T-helper 1 cell (primary cell): ENCODE measurements at regions not wholly inside any gene's neighbourhood (a gene's known extent, or its start where the extent isn't known, plus 50 kb on each side); places are given as distances from the start of the nearest gene placed in this dataset.
"Not testable (repeated sequence)": the region's sequence is repeated elsewhere in the genome, so short reads cannot be mapped to it uniquely, and the experiment has no call there.

Experiments
- DNase-seq, 5 donors: peaks; one replicate each; pipeline ENCODE4 v3.0.0-alpha.2; 2012 to 2020

- DNase-seq = no peak
Measured at GRCh38 chr3:153448151-153448829, 286.3 kb downstream of the RAP2B start.

GRCh38 chr3:153456833-153457545 is 295.0 kb downstream of the RAP2B start:
- no peak for DNase-seq

DNA sequence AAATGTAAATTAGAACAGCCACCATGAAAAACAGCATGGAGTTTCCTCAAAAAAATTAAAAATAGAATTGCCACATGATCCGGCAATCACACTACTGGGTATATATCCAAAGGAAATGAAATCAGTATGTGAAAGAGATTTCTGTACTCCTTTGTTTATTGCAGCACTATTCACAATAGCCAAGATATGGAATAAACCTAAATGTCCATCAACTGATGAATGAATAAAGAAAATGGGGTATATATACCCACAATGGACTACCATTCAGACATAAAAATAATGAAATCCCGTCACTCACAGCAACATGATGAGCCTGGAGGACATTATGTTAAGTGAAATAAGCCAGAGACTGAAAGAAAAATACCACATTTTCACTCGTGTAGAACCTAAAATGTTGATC is 296.9 kb downstream of the RAP2B start:
- no peak for DNase-seq

DNA sequence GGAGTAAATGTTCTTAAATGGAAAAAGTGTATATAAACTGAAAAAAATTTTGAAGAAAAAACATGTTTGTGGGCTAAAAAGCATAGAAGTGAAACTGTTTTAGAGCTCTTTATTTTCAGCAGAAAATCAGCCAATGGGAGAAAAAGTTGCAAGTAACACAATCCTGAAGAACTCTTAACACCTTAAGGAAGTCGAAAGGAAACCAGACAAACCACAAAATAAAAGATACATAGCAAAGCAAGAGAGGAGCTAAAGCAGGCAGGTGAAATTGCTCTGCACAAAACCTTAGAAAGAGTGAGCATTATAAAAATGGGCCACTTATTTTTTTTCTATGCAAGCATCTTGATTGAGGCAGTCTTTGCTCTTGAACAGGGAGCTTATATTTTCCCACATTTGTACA is 300.5 kb downstream of the RAP2B start:
- DNase-seq = no peak

GRCh38 chr3:153463895-153464294 is 301.9 kb downstream of the RAP2B start:
- no peak for DNase-seq

DNA sequence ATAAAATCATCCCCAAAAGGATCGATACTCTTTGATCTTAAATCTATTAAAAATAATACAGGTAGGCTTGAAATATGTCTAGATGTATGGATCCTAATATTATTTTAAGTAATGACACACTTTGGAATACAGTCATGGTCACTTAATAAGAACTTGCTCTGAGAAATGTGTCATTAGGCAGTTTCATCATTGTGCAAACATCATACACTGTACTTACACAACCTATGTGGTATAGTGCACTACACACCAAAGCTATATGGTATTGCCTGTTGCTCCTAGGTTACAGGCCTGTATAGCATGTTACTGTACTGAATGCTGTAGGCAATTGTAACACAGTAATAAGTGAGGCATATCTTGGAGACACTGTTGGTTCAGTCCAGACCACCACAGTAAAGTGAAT is 307.1 kb downstream of the RAP2B start:
- no peak for DNase-seq

DNA sequence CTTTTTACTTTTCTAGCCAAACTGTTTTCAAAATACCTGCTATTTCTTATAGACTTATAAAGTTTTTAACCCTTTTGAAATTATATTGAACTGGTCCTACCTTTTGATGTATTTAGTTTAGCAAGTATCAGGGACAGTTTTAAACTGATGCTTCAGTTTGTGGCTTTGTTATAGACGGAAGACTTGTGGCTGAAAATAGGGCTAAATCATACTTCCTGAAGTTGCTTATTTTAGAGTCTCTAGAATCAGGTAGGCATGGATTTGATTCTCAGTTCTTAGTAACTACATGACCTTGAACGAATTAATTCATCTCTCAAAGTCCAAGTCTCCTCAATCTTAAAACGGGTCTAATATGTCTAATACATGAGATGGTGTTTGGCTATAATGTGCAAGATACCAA is 322.8 kb downstream of the RAP2B start:
- peak in 1 of 5 donors; percentile 25 for DNase-seq

- DNase-seq = no peak
Measured at GRCh38 chr3:153495422-153495821, 333.4 kb downstream of the RAP2B start.

DNA sequence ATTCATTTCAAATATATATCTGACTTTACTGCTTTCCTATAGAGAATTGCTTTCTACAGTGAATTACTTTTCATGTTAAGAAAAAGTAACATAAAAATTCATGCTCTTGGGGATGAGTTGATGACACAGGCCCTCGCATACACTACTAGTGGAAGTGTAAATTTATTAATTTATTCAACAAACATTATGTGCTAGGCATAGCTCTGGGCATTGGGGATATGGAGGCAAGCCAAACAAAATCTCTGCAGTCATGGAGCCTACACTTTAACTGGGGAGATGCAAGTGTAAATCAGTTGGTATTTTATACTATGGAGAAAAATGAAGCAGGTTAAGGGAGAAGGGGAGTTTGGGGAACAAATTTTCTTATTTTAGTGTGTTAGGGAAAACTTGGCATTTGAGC is 340.7 kb downstream of the RAP2B start:
- DNase-seq = no peak

- DNase-seq = no peak
Measured at GRCh38 chr3:153503873-153504272, 341.8 kb downstream of the RAP2B start.

- DNase-seq = not testable (repeated sequence)
Measured at GRCh38 chr3:153506205-153506604, 344.2 kb downstream of the RAP2B start.

DNA sequence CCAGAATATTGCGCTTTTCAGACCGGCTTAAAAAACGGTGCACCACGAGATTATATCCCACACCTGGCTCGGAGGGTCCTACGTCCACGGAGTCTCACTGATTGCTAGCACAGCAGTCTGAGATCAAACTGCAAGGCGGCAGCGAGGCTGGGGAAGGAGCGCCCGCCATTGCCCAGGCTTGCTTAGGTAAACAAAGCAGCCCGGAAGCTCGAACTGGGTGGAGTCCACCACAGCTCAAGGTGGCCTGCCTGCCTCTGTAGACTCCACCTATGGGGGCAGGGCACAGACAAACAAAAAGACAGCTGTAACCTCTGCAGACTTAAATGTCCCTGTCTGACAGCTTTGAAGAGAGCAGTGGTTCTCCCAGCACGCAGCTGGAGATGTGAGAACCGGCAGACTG is 344.7 kb downstream of the RAP2B start:
- DNase-seq = not testable (repeated sequence)

GRCh38 chr3:153513236-153513635 is 351.2 kb downstream of the RAP2B start:
- peak in 1 of 5 donors; percentile 8 for DNase-seq

- DNase-seq = no peak
Measured at GRCh38 chr3:153528473-153528872, 366.4 kb downstream of the RAP2B start.

DNA sequence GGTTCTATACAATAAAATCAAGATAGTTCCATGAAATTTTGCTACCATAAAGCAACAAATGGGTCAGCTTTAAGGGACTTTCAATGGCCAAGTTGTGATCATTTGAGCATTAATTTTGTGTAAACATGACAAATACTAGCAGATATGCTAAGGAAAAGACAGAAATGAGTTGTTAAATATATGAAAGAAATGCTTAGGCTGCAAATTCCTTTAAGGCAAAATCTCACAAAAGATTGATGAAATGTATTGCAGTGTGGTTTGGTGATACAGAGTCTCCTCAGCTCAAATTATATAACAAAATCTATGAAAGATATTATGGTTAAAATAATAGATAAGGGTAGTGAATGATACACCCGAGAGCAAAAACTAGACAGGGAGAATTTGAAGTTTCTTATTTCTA is 377.2 kb downstream of the RAP2B start:
- DNase-seq = no peak

DNA sequence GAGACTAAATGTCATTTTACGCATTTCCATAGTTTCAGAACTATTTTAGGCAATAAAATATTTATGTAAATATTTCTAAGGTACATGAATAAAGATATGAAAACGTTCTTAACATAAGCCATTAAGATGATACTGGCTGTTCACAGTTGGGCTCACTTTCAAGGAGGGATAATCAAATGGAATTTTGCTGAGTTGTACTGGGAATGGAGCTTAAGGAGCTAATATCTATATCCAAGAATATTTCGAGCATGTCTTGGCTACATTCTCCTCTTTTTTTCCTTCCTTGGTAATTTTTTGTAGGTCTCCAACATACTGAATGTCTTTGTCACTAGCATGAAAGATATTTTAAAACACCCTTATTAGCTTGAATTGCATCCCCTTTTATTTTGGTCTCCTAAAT is 383.4 kb downstream of the RAP2B start:
- DNase-seq = no peak

GRCh38 chr3:153547970-153548369 is 385.9 kb downstream of the RAP2B start:
- DNase-seq = no peak

DNA sequence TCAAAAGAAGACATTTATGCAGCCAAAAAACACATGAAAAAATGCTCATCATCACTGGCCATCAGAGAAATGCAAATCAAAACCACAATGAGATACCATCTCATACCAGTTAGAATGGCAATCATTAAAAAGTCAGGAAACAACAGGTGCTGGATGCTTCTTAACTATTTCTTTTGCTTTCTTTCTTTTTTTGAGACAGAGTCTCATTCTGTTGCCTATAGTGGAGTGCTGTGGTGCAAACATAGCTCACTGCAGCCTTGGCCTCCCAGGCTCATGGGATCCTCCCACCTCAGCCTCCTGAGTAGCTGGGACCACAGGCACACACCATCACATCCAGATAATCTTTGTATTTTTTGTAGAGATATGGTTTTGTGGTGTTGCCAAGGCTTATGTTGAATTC is 387.7 kb downstream of the RAP2B start:
- DNase-seq = not testable (repeated sequence)

GRCh38 chr3:153551536-153552285 is 389.7 kb downstream of the RAP2B start:
- DNase-seq = no peak

GRCh38 chr3:153552887-153553604 is 391.0 kb downstream of the RAP2B start:
- peak in 1 of 5 donors; percentile 53 for DNase-seq

- no peak for DNase-seq
Measured at GRCh38 chr3:153553605-153553945, 391.5 kb downstream of the RAP2B start.

DNA sequence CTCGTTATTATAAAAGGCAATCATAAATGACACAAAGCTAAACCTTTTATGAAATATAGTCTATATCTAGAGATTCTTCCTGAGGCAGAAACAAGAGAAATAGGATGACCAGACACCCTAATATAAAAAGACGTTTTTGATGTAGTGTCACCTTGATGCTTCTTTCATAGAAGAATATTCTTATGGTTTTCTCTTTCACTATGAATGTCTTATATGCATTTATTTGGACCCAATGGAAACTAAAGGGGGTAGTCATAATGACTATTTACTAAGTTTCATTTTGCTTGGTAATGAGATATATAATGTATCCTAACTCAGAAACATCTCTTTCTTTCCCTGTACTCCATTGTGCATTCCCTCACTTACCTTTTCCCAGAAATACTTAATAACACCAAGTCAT is 393.9 kb downstream of the RAP2B start:
- DNase-seq = no peak

DNA sequence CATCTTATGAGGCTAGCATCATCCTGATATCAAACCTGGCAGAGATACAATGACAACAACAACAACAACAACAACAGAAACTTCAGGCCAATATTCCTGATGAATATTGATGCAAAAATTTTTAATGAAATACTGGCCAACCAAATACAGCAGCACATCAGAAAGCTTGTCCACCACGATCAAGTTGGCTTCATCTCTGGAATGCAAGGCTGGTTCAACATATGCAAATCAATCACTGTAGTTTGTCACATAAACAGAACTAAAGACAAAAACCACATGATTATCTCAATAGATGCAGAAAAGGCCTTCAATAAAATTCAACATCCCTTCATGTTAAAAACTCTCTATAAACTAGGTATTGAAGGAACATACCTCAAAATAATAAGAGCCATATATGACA is 397.3 kb downstream of the RAP2B start:
- DNase-seq = not testable (repeated sequence)
